ENCODE measurements at regions not wholly inside any gene's neighbourhood (a gene's known extent, or its start where the extent isn't known, plus 50 kb on each side); places are given as distances from the start of the nearest gene placed in this dataset.

DNA sequence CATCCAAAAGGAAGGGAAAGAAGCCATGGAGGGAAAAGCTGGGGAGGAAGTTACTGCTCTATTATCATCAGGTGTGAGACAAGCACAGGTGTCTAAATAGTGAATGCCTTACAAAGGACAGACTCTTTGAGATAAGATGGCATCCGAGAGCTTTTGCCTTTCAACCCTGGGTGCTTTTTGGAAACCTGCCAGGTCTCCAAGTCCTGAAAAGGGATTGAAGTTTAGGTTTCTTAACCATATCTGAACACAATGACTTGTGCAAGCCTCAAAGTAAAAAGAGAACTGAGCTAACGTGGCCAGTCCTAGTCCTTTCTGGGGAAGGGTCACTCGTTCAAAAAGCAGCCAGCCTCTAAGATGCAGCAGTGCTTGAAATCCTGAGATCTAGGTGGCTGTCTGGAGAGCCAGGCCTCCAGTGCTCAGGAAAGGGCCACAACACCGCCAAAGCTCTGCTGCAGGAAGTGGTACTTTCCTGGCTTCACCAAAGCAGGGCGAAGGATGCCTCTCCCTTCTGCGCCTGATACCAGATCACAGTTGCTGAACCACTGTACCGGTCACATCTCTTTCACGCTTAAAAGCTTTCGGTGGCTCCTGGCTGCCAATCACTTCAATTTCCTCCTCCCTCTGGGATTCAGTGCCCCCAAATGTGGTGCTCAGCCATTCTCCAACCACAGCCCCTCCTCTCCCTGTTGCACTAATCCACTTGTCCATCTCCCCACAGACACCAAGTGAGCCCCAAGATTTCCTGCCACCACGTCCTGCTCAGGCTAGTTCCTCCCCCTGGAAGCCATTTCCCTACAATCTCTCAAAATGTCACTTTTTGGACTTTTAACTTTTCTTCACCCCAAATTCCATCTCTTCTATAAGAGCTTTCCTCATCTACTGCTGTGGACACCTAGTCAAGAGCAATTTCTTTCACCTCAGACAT is 104.1 kb upstream of the LPP start:
- no peak for TF ChIP-seq ZFP37 (tag by site-specific recombination; IDR thresholded peaks at IDR 0.05)
- TF ChIP-seq ZNF530 (tag by site-specific recombination; IDR thresholded peaks at IDR 0.05; ENCODE audit: low read depth): no peak
- no peak for TF ChIP-seq RBAK (tag by site-specific recombination; IDR thresholded peaks at IDR 0.05)
- no peak for TF ChIP-seq ZNF639 (tag by site-specific recombination; IDR thresholded peaks at IDR 0.05)
- TF ChIP-seq SALL2 (tag by site-specific recombination; IDR thresholded peaks at IDR 0.05; ENCODE audit: borderline replicate concordance): no peak
- no peak for TF ChIP-seq ZNF510 (tag by site-specific recombination; IDR thresholded peaks at IDR 0.05; ENCODE audit: insufficient replicate concordance)
- TF ChIP-seq CTCF (tag by site-specific recombination; IDR thresholded peaks at IDR 0.05): no peak
- no peak for TF ChIP-seq ZNF629 (tag by site-specific recombination; IDR thresholded peaks at IDR 0.05)

Data from HEK293 (cell line).